Caco-2 (cell line): ENCODE measurements at regions not wholly inside any gene's neighbourhood (a gene's known extent, or its start where the extent isn't known, plus 50 kb on each side); places are given as distances from the start of the nearest gene placed in this dataset.

ENCODE experiments used
- BruUV-seq: library from RNA; stranded (reverse); fragments of 400-500 nt; replicated peaks from 2 replicates; lab custom pipeline; 2021; lab: Mats Ljungman, UMichigan
- CTCF ChIA-PET: fragments of 300-600 bp; sonication (Branson Sonifier 250); formaldehyde crosslinking; loops from one replicate; lab custom pipeline; 2022; ENCODE audit warnings: antibody characterized with exemption; lab: Charles Lee
- POLR2A ChIA-PET: fragments of 300-600 bp; sonication (Branson Sonifier 250); formaldehyde crosslinking; loops from one replicate; lab custom pipeline; 2022; ENCODE audit warnings: antibody characterized with exemption; lab: Charles Lee
- DNase-seq, 2 experiments: peaks; one replicate each; pipeline versions ENCODE4 v3.0.0 to v3.0.0-alpha.2; 2020 to 2022
- H3K27me3 ChIP-seq: replicated peaks from 2 replicates; pipeline ENCODE4 v1.6.0; 2011; ENCODE audit warnings: low read length; ENCODE audit not compliant: control insufficient read depth, insufficient read depth
- H3K36me3 ChIP-seq: 2 replicates; pipeline ENCODE4 v1.5.1; 2011; ENCODE audit warnings: low read length; ENCODE audit not compliant: control insufficient read depth, insufficient read depth
- H3K4me1 ChIP-seq: fragments of 250-450 bp; sonication (Bioruptor Pico); 2 replicates; pipeline ENCODE4 v1.5.1; 2020; ENCODE audit warnings: mild to moderate bottlenecking
- H3K4me3 ChIP-seq: 2 replicates; pipeline ENCODE4 v1.5.1; 2011; ENCODE audit warnings: low read depth, mild to moderate bottlenecking, control low read depth, low read length
- H3K9me3 ChIP-seq: fragments of 250-450 bp; sonication (Bioruptor Pico); 2 replicates; pipeline ENCODE4 v1.5.1; 2020; ENCODE audit warnings: mild to moderate bottlenecking, moderate library complexity
- H3K27ac Mint-ChIP-seq: one replicate; pipeline ENCODE4 v1.8.0; 2022; ENCODE audit warnings: mixed read lengths; ENCODE audit not compliant: unreplicated experiment
- H3K27me3 Mint-ChIP-seq: one replicate; pipeline ENCODE4 v1.8.0; 2022; ENCODE audit warnings: mixed read lengths; ENCODE audit not compliant: insufficient read depth, unreplicated experiment
- H3K36me3 Mint-ChIP-seq: one replicate; pipeline ENCODE4 v1.8.0; 2022; ENCODE audit warnings: mild to moderate bottlenecking, mixed read lengths; ENCODE audit not compliant: insufficient read depth, unreplicated experiment
- H3K4me1 Mint-ChIP-seq: one replicate; pipeline ENCODE4 v1.8.0; 2022; ENCODE audit warnings: low read depth, mixed read lengths; ENCODE audit not compliant: unreplicated experiment
- H3K4me3 Mint-ChIP-seq: one replicate; pipeline ENCODE4 v1.8.0; 2022; ENCODE audit warnings: mild to moderate bottlenecking, moderate library complexity, mixed read lengths; ENCODE audit not compliant: unreplicated experiment
- H3K9me3 Mint-ChIP-seq: one replicate; pipeline ENCODE4 v1.8.0; 2022; ENCODE audit warnings: mixed read lengths; ENCODE audit not compliant: unreplicated experiment
- CTCF ChIP-seq, 2 experiments: fragments of 200-600 bp in 1 of 2; IDR thresholded peaks; 1 replicate in 1 of 2; 2 replicates in 1 of 2; pipeline versions ENCODE4 v1.5.1 to v1.8.0; 2011 to 2022; ENCODE audit warnings: antibody characterized with exemption in 1 of 2, control low read depth in 1 of 2, inconsistent platforms in 1 of 2, low read depth in 1 of 2, low read length in 1 of 2, mild to moderate bottlenecking in 1 of 2, moderate library complexity in 1 of 2; ENCODE audit not compliant: insufficient read depth in 1 of 2, severe bottlenecking in 1 of 2, unreplicated experiment in 1 of 2
- intact Hi-C: fragments of 100-400 bp; cut with micrococcal nuclease; formaldehyde crosslinking; loops from one replicate; pipeline ENCODE4 v1.10.0; 2022; ENCODE audit not compliant: unreplicated experiment

GRCh38 chr7:13067036-13067435, 379.6 kb downstream of the ARL4A start:
- Mint-ChIP-seq H3K27me3 (no peaks in the 10 kb centered on the region), H3K4me1 (peaks cover 10% of the 10 kb centered on the region), H3K4me3 (no peak overlapping the region), H3K9me3 (peaks cover 9% of the 10 kb centered on the region), H3K27ac (no peak overlapping the region), H3K36me3 (peaks cover 18% of the 10 kb centered on the region)
- CTCF ChIA-PET, result no interaction called here
- TF ChIP-seq CTCF (IDR thresholded peaks at IDR 0.05; ENCODE audit: insufficient read depth in 1 of 2, low read depth in 1 of 2, low read length in 1 of 2, severe bottlenecking in 1 of 2, unreplicated experiment in 1 of 2), result no peak
- Histone ChIP-seq H3K36me3 (no peaks in the 10 kb centered on the region), H3K4me1 (no peaks in the 10 kb centered on the region), H3K9me3 (no peaks in the 10 kb centered on the region), H3K4me3 (no peak overlapping the region), H3K27me3 (no peaks in the 10 kb centered on the region)
- BruUV-seq, result no TSS peak
- POLR2A ChIA-PET, result interaction anchor here (0.7 kb wide), 1 partner anchor 136 kb away, joined by 3 read pairs; no protein-coding TSS in a partner anchor
- no peak for DNase-seq
- intact Hi-C loops, result no loop called here

- Mint-ChIP-seq H3K27me3 (no peaks in the 10 kb centered on the region), H3K9me3 (peaks cover 9% of the 10 kb centered on the region), H3K4me1 (peaks cover under 1% of the 10 kb centered on the region), H3K36me3 (peaks cover 18% of the 10 kb centered on the region), H3K4me3 (no peak overlapping the region), H3K27ac (no peak overlapping the region)
- intact Hi-C loops, result no loop called here
- BruUV-seq, result no TSS peak
- ChIA-PET POLR2A (no interaction called here), CTCF (no interaction called here)
- Histone ChIP-seq H3K27me3 (no peaks in the 10 kb centered on the region), H3K9me3 (no peaks in the 10 kb centered on the region), H3K36me3 (no peaks in the 10 kb centered on the region), H3K4me3 (no peak overlapping the region), H3K4me1 (no peaks in the 10 kb centered on the region)
- DNase-seq, result no peak
- TF ChIP-seq CTCF (IDR thresholded peaks at IDR 0.05; ENCODE audit: insufficient read depth in 1 of 2, low read depth in 1 of 2, low read length in 1 of 2, severe bottlenecking in 1 of 2, unreplicated experiment in 1 of 2), result no peak
These were observed 380.6 kb downstream of the ARL4A start for GRCh38 chr7:13068032-13068431.

- Mint-ChIP-seq H3K4me3 (no peak overlapping the region), H3K9me3 (no peaks in the 10 kb centered on the region), H3K4me1 (no peaks in the 10 kb centered on the region), H3K36me3 (peaks cover 7% of the 10 kb centered on the region), H3K27me3 (no peaks in the 10 kb centered on the region), H3K27ac (no peak overlapping the region)
- intact Hi-C loops, result no loop called here
- H3K4me1 ChIP-seq, result no peaks in the 10 kb centered on the region
- DNase-seq, result no peak
- H3K4me3 ChIP-seq, result no peak overlapping the region
- POLR2A ChIA-PET, result interaction anchor here (0.5 kb wide), 1 partner anchor 390 kb away, joined by 4 read pairs; no protein-coding TSS in a partner anchor
- H3K36me3 ChIP-seq, result no peaks in the 10 kb centered on the region
- no TSS peak for BruUV-seq
- TF ChIP-seq CTCF (IDR thresholded peaks at IDR 0.05; ENCODE audit: insufficient read depth in 1 of 2, low read depth in 1 of 2, low read length in 1 of 2, severe bottlenecking in 1 of 2, unreplicated experiment in 1 of 2), result no peak
- no peaks in the 10 kb centered on the region for H3K9me3 ChIP-seq
- CTCF ChIA-PET, result no interaction called here
- no peaks in the 10 kb centered on the region for H3K27me3 ChIP-seq
These were observed 382.4 kb downstream of the ARL4A start for GRCh38 chr7:13069841-13070240.
